ENCODE measurements at regions not wholly inside any gene's neighbourhood (a gene's known extent, or its start where the extent isn't known, plus 50 kb on each side); places are given as distances from the start of the nearest gene placed in this dataset.

DNA sequence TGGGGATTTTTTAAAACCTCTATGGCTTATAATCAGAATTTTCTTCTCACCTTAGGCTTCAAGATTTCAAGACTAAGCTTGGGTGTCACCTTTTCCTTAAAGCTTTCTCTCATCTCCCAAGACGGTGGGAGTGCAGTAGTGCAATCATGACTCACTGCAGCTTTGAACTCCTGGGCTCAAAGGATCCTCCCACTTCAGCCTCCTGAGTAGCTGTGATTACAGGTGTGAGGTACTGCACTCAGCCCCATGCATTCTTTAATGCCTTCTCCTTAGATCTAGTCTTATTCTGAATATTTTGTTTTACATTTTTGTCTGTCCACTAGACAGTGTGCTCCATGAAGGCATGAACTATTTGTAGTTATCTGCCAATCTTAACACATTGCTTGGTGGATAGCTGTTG lies 55.7 kb upstream of the FAT3 start:
- no peak for TF ChIP-seq TEAD4 (IDR thresholded peaks at IDR 0.05)
- TF ChIP-seq NFIC (IDR thresholded peaks at IDR 0.05) = no peak
- TF ChIP-seq TCF12 (IDR thresholded peaks at IDR 0.05; ENCODE audit: low read depth) = no peak
- TF ChIP-seq EP300 (IDR thresholded peaks at IDR 0.05; ENCODE audit: borderline replicate concordance) = no peak
- TF ChIP-seq, protein P1, sequence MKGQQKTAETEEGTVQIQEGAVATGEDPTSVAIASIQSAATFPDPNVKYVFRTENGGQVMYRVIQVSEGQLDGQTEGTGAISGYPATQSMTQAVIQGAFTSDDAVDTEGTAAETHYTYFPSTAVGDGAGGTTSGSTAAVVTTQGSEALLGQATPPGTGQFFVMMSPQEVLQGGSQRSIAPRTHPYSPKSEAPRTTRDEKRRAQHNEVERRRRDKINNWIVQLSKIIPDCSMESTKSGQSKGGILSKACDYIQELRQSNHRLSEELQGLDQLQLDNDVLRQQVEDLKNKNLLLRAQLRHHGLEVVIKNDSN (IDR thresholded peaks at IDR 0.05) = no peak
- no peak for TF ChIP-seq CEBPB (IDR thresholded peaks at IDR 0.05)
- TF ChIP-seq, protein P2, sequence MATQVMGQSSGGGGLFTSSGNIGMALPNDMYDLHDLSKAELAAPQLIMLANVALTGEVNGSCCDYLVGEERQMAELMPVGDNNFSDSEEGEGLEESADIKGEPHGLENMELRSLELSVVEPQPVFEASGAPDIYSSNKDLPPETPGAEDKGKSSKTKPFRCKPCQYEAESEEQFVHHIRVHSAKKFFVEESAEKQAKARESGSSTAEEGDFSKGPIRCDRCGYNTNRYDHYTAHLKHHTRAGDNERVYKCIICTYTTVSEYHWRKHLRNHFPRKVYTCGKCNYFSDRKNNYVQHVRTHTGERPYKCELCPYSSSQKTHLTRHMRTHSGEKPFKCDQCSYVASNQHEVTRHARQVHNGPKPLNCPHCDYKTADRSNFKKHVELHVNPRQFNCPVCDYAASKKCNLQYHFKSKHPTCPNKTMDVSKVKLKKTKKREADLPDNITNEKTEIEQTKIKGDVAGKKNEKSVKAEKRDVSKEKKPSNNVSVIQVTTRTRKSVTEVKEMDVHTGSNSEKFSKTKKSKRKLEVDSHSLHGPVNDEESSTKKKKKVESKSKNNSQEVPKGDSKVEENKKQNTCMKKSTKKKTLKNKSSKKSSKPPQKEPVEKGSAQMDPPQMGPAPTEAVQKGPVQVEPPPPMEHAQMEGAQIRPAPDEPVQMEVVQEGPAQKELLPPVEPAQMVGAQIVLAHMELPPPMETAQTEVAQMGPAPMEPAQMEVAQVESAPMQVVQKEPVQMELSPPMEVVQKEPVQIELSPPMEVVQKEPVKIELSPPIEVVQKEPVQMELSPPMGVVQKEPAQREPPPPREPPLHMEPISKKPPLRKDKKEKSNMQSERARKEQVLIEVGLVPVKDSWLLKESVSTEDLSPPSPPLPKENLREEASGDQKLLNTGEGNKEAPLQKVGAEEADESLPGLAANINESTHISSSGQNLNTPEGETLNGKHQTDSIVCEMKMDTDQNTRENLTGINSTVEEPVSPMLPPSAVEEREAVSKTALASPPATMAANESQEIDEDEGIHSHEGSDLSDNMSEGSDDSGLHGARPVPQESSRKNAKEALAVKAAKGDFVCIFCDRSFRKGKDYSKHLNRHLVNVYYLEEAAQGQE (IDR thresholded peaks at IDR 0.05; ENCODE audit: low read depth) = no peak

DNA sequence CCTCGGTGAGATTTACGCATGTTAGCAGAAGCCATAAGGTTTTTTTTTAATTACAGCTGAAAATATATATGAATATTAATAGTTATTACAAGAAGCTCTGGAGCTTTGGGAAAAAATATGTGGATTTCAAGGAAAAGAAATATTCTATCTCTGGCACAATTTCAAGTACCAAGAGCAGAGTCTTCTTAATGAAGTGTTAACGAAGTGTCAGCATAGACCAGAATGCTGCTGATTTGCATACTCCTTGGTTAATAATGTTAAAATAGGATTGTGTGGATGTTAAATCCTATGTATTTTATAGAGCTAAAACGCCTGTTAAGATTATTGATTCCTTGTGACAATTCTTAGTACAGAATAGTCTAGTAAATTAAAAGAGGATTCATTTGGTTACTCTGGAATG lies 57.0 kb upstream of the FAT3 start:
- TF ChIP-seq FOXM1 (IDR thresholded peaks at IDR 0.05; ENCODE audit: borderline replicate concordance, low read depth) = no peak
- TF ChIP-seq TAF1 (IDR thresholded peaks at IDR 0.05; ENCODE audit: low read depth) = no peak
- TF ChIP-seq NFIC (IDR thresholded peaks at IDR 0.05) = no peak
- TF ChIP-seq RAD21 (IDR thresholded peaks at IDR 0.05; ENCODE audit: low read depth) = no peak
- no peak for TF ChIP-seq ZBTB7A (IDR thresholded peaks at IDR 0.05; ENCODE audit: low read depth)

DNA sequence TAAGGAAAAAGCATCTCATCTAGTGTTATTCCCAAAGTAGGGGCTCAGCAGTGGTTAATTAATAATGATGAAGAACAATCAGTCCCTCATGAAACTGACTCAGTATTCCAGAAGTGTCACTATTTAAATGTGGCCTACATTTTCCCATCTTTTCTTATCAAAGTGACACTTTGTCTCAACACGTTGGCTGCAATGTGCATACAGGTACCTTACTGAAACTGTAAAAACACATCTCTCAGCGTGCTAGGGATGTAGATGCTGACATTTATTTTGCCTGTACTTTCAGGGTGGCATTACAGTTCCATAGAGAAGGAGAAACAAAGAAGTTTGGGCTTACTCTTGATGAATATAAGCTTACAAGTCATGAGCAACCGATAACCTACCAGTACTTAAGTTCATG lies 58.3 kb upstream of the FAT3 start:
- no peak for TF ChIP-seq CEBPB (IDR thresholded peaks at IDR 0.05)

DNA sequence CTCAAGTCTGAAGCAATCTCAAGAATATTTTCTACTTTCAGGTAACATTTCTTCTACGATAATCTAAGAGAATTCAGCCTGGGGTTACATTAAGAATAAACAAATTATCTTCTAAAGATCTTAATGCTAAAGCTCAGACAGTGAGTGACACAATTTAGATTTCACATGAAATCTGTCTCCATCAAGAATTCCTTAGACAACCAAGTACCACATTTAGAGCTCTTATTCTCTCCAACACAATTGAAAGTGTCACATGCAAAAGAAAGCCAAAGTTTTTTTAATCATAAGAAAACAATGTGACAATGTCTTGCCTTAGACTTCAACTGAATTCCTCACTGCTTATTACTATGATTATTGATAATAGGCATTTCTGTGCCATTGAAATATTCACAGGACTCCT lies 60.7 kb upstream of the FAT3 start:
- TF ChIP-seq CEBPB (IDR thresholded peaks at IDR 0.05) = no peak
- TF ChIP-seq RAD21 (IDR thresholded peaks at IDR 0.05; ENCODE audit: low read depth) = no peak
- TF ChIP-seq ZBTB7A (IDR thresholded peaks at IDR 0.05; ENCODE audit: low read depth) = no peak
- no peak for TF ChIP-seq NFIC (IDR thresholded peaks at IDR 0.05)

DNA sequence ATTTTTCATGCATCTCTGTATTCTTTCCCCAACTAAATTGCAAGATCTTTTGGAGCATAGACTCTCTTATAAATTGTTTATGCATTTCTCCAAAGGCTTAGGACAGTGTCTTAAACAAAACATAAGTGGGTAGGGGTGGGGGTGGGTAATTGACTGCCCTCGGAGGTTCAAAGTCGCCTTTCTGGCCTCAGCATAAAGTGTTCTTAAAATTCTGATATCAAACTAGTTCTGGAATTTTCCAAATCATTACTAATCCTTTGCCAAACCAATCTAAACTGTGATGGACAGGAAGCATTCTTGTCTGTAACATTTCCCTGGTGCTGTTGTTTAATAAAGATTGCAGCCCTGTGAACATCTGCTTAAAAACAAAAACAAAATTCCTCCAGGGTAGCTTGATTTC lies 61.8 kb upstream of the FAT3 start:
- no peak for TF ChIP-seq RAD21 (IDR thresholded peaks at IDR 0.05; ENCODE audit: low read depth)
- no peak for TF ChIP-seq EP300 (IDR thresholded peaks at IDR 0.05; ENCODE audit: borderline replicate concordance)
- no peak for TF ChIP-seq FOXM1 (IDR thresholded peaks at IDR 0.05; ENCODE audit: borderline replicate concordance, low read depth)
- TF ChIP-seq EGR1 (IDR thresholded peaks at IDR 0.05) = no peak
- TF ChIP-seq, protein P1 (IDR thresholded peaks at IDR 0.05) = no peak
- TF ChIP-seq ZBTB7A (IDR thresholded peaks at IDR 0.05; ENCODE audit: low read depth) = no peak
- no peak for TF ChIP-seq CREB1 (IDR thresholded peaks at IDR 0.05; ENCODE audit: low read depth)
- no peak for TF ChIP-seq TCF12 (IDR thresholded peaks at IDR 0.05; ENCODE audit: low read depth)
- no peak for TF ChIP-seq TAF1 (IDR thresholded peaks at IDR 0.05; ENCODE audit: low read depth)
- TF ChIP-seq, protein P2 (IDR thresholded peaks at IDR 0.05; ENCODE audit: low read depth) = no peak
- TF ChIP-seq YY1 (IDR thresholded peaks at IDR 0.05; ENCODE audit: low read depth) = no peak
- TF ChIP-seq TEAD4 (IDR thresholded peaks at IDR 0.05) = no peak
- no peak for TF ChIP-seq NFIC (IDR thresholded peaks at IDR 0.05)
- TF ChIP-seq, protein P3, sequence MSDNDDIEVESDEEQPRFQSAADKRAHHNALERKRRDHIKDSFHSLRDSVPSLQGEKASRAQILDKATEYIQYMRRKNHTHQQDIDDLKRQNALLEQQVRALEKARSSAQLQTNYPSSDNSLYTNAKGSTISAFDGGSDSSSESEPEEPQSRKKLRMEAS (IDR thresholded peaks at IDR 0.05) = no peak
- TF ChIP-seq CEBPB (IDR thresholded peaks at IDR 0.05) = no peak

DNA sequence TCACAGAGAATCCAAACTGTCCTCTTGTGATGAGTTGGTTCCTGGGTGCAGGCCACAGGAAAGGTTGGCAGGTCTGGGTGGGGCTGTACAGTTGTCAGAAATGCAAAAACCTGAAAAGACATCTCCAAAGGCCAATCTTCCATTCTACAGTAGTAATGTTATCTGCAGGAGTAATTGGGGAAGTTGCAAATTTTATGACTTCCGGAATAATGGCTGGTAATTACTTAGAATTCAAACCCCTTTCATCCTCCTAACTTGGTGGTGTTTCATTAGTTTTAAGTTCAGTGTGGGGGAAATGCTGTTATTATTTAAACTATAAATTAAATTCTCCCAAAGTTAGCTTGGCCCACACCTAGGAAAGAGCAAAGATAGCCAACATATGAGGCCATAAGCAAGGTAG lies 64.7 kb upstream of the FAT3 start:
- TF ChIP-seq YY1 (IDR thresholded peaks at IDR 0.05; ENCODE audit: low read depth) (no peak), TCF12 (IDR thresholded peaks at IDR 0.05; ENCODE audit: low read depth) (no peak), CREB1 (IDR thresholded peaks at IDR 0.05; ENCODE audit: low read depth) (no peak), TEAD4 (IDR thresholded peaks at IDR 0.05) (no peak), FOXM1 (IDR thresholded peaks at IDR 0.05; ENCODE audit: borderline replicate concordance, low read depth) (no peak), NFIC (IDR thresholded peaks at IDR 0.05) (no peak), CEBPB (IDR thresholded peaks at IDR 0.05) (no peak), ZBTB7A (IDR thresholded peaks at IDR 0.05; ENCODE audit: low read depth) (no peak), EP300 (IDR thresholded peaks at IDR 0.05; ENCODE audit: borderline replicate concordance) (no peak), RAD21 (IDR thresholded peaks at IDR 0.05; ENCODE audit: low read depth) (no peak), EGR1 (IDR thresholded peaks at IDR 0.05) (no peak), TAF1 (IDR thresholded peaks at IDR 0.05; ENCODE audit: low read depth) (no peak)
- TF ChIP-seq, protein P3 (IDR thresholded peaks at IDR 0.05) = no peak
- TF ChIP-seq, protein P1 (IDR thresholded peaks at IDR 0.05) = no peak
- TF ChIP-seq, protein P2 (IDR thresholded peaks at IDR 0.05; ENCODE audit: low read depth) = no peak

All from Ishikawa (cell line).